NCI-H1105 treated with DMSO at 0.1 percent for 48 hours (cell line): ENCODE measurements at regions not wholly inside any gene's neighbourhood (a gene's known extent, or its start where the extent isn't known, plus 50 kb on each side); places are given as distances from the start of the nearest gene placed in this dataset.

ENCODE experiments used
- DNase-seq: peaks from one replicate; lab custom pipeline; 2025; lab: John Stamatoyannopoulos, UW

DNA sequence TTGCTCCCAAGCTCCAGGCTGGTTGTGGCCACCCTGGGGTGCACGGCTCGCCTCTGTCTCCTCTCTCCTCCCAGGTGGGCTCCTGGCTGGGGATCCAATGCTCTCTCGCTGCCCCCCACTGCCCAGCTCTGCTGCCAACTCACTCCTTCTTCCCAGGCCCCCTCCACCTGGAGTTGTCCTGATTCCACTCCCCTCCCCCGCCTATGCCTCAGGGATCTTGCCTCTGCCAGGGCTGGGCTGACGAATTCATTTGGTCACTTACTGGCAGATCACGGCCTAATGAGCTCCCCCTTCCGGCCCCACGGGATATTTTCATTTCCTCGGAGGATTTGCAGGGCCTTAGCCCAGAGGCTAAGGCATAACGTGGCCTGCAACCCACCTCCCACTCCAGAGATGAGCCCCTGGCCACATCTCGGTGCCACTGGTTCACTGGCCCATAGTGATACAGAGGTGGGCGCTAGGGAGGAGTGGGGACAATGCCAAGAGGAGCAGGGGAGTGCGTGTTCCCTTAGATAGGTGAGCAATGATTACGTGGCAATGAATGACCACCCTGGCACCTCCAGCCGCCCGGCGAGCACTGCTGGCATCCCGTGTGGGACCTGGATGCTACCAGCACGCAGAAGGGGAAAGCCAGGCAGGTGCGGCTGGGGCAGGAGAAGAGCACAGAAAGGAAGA, 344.6 kb upstream of the SHH start:
- no peak for DNase-seq

DNA sequence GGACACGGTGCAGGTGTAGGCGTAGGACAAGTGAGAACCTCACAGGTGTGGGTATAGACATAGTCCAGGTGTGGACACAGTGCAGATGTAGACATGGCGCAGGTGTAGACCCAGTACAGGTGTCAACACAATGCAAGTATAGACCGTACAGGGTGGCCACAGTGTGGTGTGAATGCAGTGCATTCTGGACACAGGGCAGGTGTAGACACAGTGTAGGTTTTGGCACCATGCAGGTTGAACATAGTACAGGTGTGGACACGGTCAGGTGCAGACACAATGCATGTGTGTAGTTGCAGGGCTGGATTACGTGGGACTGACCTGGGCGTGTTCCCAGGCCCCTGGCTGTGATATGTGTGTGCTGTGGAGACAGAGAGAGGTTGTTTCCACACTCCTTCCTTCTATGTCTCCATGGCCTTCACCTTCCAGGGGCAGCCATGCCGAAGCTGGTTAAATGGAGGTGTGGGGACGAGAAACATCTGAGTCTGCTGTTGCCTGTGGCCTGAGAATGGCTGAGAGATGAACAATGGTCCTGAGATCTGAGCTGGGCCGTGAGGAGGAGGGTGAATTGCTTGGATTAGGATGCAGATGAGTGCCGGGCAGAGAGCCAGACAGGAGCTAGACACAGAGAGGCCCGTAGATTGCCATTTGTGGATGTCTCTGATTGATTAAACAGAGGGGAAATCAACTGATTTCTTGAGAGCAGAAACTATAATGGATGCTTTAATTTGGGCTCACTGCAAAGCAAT, 343.9 kb upstream of the SHH start:
- DNase-seq: peak; percentile 15

DNA sequence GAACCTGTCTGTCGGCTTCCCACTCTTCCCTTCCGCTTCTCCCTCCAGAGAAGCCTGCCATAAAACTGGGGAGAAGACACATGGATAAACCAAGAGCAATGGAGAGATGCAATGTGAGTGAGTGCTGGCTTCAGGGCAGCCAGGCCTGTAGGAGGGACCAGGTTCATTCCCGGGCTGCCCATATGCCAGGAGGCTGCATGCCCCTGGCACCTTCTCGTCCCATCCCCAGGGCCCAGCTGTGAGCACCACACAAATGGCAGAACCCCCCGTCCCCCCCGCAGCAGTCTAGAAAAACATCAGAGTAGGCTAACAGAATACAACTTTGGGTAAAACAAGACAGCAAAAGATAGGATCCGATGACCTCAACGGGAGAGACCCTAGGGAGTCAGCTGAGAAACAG, 341.3 kb upstream of the SHH start:
- DNase-seq: no peak

DNA sequence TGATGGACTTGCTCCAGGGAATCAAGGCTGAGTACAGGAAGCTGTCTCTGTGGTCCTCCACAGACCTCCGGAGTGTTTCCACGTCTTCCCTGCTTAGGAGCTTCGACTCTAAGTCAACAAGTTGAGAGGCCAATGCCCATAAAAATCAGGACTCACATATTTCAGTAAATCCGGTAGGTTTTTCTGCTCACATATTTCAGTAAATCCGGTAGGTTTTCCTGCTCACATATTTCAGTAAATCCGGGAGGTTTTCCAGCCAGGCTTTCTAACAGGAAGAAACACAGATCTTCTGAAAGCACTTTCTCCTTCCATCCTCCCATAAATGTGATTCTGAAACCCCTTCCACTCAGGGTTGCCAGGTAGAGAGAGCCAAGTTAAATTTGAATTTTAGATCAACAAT, 340.1 kb upstream of the SHH start:
- DNase-seq: no peak

DNA sequence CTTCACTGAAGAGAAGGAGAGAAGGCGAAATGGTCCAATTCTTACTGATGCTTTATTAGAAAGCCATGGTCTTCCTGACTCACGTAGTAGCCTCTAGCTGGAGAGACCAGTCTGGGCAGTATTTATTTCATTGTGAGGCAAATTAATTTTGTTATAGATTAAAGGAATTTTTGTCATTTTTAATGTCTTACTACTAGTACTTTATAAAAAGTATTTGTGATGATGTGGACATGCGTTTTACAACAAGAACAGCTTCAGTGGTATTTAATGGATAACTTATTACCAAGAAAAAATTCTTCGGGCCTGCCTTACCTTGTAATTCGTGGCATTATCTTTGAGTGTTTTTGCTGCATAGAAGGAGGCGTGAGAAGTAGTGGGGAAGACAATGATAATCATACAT, 339.4 kb upstream of the SHH start:
- no peak for DNase-seq

DNA sequence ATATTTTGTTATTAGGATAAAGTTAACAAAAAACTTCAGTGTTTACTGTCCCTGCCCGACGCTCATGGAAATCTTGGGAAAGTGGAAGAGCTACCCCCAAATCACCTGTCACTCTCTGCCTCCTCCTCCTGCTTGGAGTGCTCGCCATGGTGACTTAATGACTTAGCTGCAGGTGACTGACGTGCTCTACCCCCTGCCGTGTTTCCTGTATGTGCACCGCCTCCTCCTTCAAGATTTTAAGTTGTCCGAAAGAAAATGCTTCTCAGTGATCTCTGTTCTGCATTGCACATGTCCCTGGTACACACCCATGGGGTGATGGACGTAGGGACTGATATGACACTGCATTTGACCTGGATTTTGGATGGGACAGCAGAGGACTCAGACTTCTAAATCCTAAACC, 338.8 kb upstream of the SHH start:
- peak; percentile 0 for DNase-seq

DNA sequence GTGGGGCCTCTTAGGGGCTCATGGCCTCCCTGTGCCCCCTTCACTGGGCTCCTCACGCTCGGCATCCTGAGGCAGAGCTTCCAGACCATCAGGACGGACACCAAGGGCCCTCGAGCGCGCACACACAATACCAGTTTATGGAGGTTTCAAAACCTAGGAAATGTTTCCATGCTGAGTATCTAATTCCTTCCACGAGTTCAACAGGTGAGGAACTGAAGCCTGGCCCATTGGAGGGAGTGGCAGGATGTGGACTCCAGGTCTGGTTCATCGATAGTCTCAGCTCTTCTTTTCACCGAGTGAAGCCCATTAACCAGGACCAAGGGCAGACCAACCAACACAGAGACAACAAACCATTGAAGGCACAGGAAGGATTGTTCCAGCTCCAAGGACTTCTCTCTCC, 336.7 kb upstream of the SHH start:
- DNase-seq: no peak

DNA sequence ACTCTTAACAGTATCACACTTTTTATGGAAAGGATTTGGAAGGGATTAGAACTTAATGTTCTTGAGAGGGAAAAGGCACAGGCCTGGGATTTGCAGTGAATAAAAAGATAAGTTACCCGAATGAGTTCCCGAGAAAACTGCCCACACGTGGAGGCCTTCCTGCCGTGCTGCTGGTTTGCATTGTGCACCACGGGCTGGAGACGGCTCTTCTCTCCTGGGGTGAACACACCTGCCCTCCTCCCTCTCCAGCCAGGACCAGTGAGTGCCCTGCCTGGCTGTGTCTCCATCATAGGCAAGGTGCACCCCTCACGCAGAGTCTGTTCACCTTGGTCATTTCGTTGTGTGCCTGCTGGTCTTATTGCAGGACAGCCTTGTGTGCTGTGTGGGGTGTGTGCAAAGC, 336.3 kb upstream of the SHH start:
- no peak for DNase-seq

DNA sequence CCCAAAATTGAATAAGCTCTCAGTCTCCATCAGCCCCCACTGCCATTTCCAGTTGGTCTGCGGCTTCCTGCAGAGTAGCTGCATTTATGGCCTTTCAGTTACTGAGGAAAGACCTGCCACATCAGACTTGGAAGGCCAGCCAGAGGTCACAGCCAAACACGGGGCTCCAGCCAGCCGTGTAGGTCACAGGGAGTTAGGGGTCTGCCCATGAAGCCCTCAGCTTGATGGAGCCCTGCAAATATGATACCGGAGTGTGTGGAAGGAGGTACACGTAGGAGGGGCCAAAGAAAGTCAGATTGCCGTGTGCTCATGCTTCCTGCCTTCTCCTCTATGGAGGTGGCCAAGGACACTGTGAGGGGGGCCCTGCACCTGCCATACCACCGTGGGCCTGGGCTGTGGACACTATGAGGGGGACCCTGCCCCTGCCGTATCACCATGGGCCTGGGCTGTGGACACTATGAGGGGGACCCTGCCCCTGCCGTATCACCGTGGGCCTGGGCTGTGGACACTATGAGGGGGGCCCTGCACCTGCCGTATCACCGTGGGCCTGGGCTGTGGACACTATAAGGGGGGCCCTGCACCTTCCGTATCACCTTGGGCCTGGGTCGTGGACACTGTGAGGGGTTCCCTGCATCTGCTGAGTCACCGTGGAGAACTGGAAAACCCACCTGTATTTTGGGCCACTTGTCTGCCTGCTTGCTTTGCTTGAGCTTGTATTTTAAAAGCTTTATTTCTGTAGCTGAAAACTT, 335.7 kb upstream of the SHH start:
- no peak for DNase-seq

DNA sequence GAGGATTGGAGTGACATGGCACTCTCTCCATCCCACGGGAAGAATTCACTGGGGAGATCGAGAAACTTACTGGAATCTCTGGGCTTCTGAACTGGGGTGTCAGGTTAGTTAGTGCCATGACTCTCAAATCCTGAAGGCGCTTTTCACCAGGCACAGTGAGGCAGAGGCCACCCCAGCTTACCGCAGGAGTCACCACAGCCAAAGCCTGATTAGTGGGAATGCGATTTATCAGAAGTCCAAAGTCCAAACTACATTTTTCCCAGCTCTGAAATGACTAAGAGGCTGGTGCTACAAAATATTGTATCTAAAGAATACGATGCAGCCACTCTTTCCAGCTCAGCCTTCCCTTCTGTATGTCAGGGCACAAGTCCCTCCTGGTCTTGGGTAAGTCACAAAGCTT, 334.8 kb upstream of the SHH start:
- DNase-seq: no peak

DNA sequence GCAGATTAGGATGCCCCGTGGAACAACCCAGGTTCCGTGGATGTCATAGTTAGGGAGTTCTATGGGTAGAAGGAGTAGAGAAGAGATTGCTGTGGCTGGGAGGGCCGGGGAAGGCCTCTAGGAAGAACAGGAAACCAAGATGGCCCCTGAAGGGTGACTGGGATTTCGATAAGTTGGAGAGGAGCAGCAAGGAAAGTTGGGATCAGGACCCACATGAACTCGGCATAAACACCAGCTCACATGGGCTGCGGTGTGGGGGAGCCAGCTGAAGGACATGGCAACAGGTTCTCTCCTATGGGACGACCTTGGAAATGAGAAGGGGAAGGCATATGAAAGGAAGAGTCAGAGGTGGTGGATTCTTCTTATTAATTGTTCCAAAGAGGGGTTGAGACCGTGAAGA, 333.7 kb upstream of the SHH start:
- DNase-seq: no peak

DNA sequence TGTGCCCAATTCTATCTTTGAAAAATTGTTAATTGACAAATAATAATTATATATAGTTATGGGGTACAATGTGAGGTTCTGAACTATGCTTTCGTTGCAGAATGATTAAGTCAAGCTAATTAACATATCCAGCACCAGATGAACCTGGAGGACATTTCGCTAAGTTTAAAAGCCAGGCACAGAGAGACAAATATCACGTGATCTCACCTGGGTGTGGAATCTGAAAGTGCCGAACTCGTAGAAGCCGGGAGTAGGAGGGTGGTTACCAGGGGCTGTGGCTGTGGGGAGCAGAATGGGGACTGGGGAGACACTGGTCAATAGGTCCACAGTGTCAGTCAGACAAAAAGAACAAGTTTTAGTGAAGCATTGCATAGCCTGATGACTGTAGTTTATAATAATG, 332.9 kb upstream of the SHH start:
- DNase-seq: no peak

DNA sequence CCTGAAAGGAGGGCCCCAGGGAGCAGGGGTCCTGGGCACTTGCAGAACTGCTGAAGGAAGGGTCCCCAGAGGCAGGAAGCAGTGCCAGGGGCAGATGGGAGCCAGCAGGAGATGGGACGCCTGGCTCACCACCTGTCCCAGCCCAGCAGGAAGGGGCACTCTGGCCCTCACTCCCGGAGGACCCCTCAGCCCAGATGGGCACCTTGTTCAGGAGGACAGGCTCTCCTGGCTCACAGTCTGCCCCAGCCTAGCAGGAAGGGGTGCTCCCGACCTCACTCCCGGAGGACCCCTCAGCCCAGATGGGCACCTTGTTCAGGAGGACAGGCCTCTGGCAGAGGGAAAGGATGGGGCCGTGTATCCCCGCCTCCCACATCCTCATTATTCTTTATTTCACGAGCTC, 331.4 kb upstream of the SHH start:
- no peak for DNase-seq

DNA sequence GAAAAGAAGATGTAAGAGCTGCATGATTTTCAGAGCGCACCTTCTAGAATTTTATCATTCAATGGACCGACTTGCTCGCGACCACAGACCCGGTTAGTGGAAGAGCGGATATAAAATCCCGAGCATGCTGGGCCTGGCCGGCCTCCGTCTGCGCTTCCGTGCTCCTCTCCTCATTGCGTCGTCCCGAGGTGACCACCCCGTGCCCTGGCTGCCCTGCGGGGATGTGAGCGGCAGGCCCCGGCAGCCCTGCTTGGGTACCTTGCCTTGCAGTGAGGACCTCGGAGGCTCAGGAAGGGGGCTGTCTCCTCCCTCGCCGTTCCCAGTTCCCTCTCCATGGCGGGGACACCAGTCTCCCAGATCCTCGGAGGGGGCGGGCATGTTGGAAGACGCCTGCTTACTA, 330.9 kb upstream of the SHH start:
- DNase-seq: no peak

DNA sequence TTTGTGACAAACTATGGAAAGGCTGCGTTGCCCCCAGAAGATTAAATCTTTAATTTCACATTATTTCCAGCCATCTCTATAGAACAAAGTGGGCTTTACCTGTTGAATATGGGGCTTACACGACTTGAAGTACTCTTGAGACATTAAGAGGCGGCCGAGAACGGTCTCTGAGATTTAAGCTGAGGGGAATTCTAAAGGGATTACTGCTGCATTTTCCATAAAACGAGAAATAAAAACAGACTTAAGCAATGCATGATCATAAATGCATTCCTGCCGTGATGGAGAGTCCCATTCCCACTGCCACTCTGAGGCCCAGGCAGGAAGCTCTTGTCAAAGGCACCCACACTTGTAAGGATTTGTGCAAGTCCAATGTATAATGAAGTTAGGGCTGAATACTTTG, 329.7 kb upstream of the SHH start:
- no peak for DNase-seq

DNA sequence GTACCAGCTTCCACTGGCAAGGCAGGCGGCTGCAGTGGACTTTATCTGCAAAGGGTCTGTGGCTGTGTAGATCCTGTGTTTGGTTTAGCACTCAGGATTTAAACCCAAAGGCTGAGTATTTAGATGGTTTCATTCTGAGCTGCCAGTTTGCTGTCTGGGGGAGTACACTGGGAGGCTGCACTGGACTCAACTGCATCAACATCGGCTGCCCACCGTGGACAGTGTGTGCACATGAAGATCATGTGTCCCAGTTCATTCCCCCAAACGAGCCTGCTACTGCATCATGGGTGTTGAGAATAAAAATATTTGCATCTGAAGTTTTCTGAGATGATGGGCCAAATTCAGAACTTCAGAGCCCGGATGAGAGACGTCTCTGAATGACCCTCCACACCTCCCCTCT, 328.6 kb upstream of the SHH start:
- DNase-seq: no peak

DNA sequence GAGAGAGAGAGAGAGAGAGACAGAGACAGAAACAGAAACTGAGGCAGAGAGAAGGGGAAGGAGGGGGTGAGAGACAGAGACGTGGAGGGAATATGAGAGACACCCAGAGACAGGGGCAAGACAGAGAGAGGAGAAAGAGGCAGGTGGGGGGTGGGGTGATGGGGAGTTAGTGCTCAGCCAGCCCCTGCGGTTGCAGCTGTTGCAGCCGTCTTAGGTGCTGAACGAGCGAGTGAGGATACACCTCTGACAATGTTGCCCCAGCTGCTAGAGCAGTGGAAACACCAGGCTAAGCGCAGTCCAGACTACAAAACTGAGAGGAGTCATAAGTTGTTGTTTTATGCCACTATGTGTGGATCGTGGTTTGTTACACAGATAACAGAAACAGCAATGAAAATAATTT, 328.2 kb upstream of the SHH start:
- DNase-seq: no peak

DNA sequence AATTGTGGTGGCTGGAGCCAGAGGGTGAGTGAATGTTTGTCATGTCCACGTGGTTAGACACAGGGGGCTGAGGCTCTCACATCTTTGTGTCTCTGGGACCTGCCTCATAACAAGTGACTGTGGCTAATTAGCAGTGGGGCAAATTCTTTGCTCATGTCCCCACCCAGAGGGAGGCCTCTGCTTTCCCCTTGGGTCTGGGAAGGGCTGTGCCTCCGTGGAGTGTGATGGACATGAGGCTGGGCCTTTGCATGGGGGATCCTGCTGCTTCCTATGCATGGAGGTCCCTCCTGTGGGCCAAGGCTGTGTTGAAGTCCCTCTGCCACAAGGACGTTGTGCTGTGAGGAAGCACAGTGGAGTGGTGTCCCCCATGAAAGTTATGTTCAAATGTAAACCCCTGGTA, 327.4 kb upstream of the SHH start:
- no peak for DNase-seq

DNA sequence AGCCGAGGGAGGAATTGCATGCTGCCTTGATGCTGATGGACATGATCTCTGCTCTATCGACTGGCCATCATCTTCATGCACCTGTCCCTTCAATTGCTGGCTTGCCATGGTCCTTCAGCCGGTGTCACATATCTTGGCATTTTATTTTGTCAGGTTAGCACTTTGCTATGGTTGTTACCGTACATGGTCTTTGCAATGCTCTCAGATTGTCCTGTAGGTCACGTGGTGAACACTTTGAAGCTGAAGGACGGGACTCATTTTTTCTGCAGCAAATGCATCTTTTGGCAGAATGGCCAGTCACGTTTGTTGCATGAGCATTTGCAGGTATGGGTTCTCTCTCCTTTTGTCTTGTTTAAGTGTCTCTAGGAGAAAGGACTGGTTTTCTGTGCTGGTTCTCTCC, 326.8 kb upstream of the SHH start:
- no peak for DNase-seq

DNA sequence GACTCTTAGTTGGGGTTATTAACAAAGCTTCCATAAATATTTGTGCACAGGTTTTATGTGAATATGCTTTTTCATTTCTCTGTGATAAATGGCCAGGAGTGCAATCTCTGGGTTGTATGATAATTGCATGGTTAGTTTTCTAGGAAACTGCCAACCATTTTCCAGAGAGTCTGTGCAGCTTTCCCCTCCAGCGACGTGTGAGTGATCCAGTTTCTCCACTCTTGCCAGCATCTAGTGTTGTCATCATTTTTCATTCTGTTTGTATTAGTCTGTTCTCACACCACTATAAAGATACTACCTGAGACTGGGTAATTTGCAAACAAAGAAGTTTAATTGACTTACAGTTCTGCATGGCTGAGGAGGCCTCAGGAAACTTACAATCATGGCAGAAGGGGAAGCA, 319.6 kb upstream of the SHH start:
- DNase-seq: no peak

DNA sequence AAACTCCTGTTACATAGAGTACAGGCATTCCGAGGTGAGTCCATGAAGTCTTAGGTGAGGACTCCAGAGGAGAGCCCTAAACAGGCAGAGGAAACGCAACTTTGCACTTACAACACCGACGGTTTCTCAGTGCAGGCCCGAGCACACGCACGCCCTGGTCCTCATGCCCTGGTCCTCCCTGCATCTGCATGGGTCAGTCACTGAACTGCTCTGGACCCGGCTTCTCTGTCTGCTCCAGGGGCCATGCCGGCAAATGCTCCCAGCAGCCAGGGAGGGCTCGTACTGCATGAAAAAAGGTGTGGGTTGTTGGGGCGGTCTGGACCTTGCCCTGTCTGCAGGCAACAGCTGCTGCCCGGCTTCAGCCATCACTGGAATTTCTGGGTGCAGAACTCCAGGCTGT, 317.3 kb upstream of the SHH start:
- no peak for DNase-seq

DNA sequence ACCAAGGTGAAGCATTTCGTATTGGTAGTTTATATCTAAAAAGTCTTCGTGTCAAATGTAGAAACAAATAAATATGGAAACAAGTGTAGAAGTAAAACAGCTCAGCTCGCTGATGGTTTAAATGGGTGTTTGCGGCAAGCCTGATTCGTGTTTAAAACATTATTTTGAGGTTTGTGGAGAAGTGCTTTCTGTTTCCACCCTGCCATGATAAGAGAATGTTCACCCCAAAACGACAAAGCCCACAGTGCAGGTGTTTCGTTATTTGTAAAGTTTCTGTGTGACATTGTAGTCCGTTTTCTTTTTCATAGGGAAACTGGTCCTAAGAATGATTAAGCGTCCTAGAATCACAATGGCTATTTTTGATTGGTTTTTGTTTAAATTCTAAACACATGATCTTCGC, 316.2 kb upstream of the SHH start:
- DNase-seq: no peak
